ENCODE measurements at regions not wholly inside any gene's neighbourhood (a gene's known extent, or its start where the extent isn't known, plus 50 kb on each side); places are given as distances from the start of the nearest gene placed in this dataset.

DNA sequence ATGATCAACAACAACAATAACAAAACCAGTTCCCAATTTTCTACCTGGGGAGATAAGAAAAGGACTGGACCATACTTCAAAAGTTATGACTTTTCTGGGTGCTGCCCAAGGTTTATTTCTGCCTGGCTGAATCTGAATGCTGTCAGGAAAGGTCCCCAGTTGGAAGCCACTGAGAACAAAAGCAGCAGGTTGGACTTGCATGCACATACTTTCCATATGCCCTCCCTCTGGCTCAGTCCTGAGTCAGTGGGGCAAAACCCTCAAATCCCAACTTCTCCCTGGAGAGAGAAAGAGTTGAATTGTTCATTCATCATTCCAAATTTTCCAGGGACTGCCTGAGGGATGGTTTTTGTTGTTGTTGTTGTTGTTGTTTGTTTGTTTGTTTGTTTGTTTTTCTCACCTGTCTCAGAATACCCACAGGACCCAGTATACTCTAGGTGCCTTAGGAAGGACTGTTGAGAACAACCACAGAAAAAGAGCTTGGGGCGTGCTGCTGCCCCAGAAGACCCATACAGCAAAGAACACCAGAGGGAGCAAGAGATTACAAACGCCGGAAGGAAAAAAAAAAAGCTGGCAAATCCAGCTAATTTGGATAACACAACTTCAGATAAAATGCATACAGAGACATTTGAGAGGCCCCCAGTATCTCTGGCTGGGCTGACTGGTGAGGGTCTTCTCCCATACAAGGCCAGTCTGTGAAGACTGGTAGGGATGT, 138.9 kb upstream of the INPP4B start:
- Histone ChIP-seq H3K36me3 (ENCODE audit: control insufficient read depth in 2 of 2, insufficient read depth in 2 of 2, low read length in 1 of 2) (no peaks in the 10 kb centered on the region), H3K27ac (ENCODE audit: low read depth in 2 of 2, low read length in 1 of 2) (no peak overlapping the region), H3K27me3 (ENCODE audit: control insufficient read depth in 1 of 2, insufficient read depth in 2 of 2, low read length in 2 of 2) (no peaks in the 10 kb centered on the region), H3K4me1 (ENCODE audit: control insufficient read depth in 2 of 2, insufficient read depth in 2 of 2, low read length in 1 of 2) (no peaks in the 10 kb centered on the region), H3K4me3 (ENCODE audit: low read depth in 1 of 2, low read length in 2 of 2) (no peak overlapping the region), H3K9me3 (ENCODE audit: control insufficient read depth in 2 of 2, insufficient read depth in 1 of 2, low read depth in 1 of 2, low read length in 1 of 2) (no peaks in the 10 kb centered on the region)
- WGBS, 2 donors, result 36 to 45% methylated on average over 3 of the region's 3 CpGs

DNA sequence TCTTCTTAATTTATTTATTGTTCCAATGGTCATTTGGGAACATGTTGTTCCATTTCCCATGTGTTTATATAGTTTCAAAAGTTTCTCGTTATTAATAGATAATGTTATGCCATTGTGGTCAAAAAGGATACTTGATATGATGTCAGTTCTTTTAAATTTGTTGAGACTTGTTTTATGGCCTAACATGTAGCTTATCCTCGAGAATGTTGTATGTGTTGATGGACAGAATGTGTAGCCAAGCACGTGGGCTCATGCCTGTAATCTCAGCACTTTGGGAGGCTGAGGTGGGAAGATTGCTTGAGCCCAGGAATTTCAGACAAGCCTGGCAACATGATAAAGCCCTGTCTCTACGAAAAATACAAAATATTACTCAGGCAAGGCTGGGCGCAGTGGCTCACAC, 168.5 kb upstream of the USP38 start:
- Histone ChIP-seq H3K4me1 (ENCODE audit: control insufficient read depth in 2 of 2, insufficient read depth in 2 of 2, low read length in 1 of 2) (no peaks in the 10 kb centered on the region), H3K27me3 (ENCODE audit: control insufficient read depth in 1 of 2, insufficient read depth in 2 of 2, low read length in 2 of 2) (no peaks in the 10 kb centered on the region), H3K27ac (ENCODE audit: low read depth in 2 of 2, low read length in 1 of 2) (no peak overlapping the region), H3K9me3 (ENCODE audit: control insufficient read depth in 2 of 2, insufficient read depth in 1 of 2, low read depth in 1 of 2, low read length in 1 of 2) (peaks cover 0 to 8% of the 10 kb centered on the region in 2 donors), H3K4me3 (ENCODE audit: low read depth in 1 of 2, low read length in 2 of 2) (no peak overlapping the region), H3K36me3 (ENCODE audit: control insufficient read depth in 2 of 2, insufficient read depth in 2 of 2, low read length in 1 of 2) (no peaks in the 10 kb centered on the region)
- WGBS, 2 donors, result 52 to 54% methylated on average over 5 of the region's 5 CpGs

DNA sequence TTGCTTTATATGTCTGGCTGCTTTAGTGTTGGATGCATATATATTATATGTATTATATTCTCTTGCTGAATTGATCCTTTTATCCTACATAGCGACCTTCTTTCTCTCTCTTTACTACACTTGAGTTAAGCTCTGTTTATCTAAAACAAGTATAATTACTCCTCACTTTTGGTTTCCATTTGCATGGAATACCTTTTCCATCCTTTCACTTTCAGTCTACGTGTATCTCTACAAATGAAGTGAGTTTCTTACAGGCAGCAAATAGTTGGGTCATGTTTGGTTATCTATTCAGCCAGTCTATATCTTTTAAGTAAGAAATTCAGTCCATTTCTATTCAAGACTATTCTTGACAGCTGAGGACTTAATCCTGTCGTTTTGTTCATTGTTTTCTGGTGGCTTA, 167.5 kb upstream of the USP38 start:
- Histone ChIP-seq H3K4me3 (ENCODE audit: low read depth in 1 of 2, low read length in 2 of 2) (no peak overlapping the region), H3K27ac (ENCODE audit: low read depth in 2 of 2, low read length in 1 of 2) (no peak overlapping the region), H3K4me1 (ENCODE audit: control insufficient read depth in 2 of 2, insufficient read depth in 2 of 2, low read length in 1 of 2) (no peaks in the 10 kb centered on the region), H3K9me3 (ENCODE audit: control insufficient read depth in 2 of 2, insufficient read depth in 1 of 2, low read depth in 1 of 2, low read length in 1 of 2) (peaks cover 0 to 5% of the 10 kb centered on the region in 2 donors), H3K36me3 (ENCODE audit: control insufficient read depth in 2 of 2, insufficient read depth in 2 of 2, low read length in 1 of 2) (no peaks in the 10 kb centered on the region), H3K27me3 (ENCODE audit: control insufficient read depth in 1 of 2, insufficient read depth in 2 of 2, low read length in 2 of 2) (no peaks in the 10 kb centered on the region)
- WGBS, 2 donors, result 47 to 48% methylated on average over 3 of the region's 3 CpGs

DNA sequence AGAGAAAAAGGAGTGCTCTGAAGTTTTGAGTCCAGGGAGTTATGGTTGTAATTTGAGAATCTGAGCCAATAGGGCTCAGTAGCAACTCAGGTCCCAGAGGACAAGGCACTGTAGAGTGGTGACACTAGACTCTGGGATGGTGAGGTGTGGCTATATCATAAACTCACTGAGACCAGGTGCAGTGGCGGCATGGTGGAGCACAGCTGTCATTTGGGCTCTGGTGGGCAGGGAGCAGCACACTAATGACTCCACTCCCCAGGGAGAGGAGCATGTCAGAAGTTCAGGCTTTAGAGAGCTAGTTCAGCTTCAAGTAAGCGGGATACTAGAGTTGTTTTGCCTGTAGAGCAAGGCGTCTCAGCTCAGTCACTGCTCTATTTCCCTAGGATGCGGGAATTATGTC, 165.4 kb upstream of the USP38 start:
- Histone ChIP-seq H3K4me3 (ENCODE audit: low read depth in 1 of 2, low read length in 2 of 2) (no peak overlapping the region), H3K27me3 (ENCODE audit: control insufficient read depth in 1 of 2, insufficient read depth in 2 of 2, low read length in 2 of 2) (no peaks in the 10 kb centered on the region), H3K9me3 (ENCODE audit: control insufficient read depth in 2 of 2, insufficient read depth in 1 of 2, low read depth in 1 of 2, low read length in 1 of 2) (peaks cover 0 to 3% of the 10 kb centered on the region in 2 donors), H3K4me1 (ENCODE audit: control insufficient read depth in 2 of 2, insufficient read depth in 2 of 2, low read length in 1 of 2) (no peaks in the 10 kb centered on the region), H3K36me3 (ENCODE audit: control insufficient read depth in 2 of 2, insufficient read depth in 2 of 2, low read length in 1 of 2) (no peaks in the 10 kb centered on the region), H3K27ac (ENCODE audit: low read depth in 2 of 2, low read length in 1 of 2) (no peak overlapping the region)
- WGBS, 2 donors, result 86 to 93% methylated on average over 4 of the region's 4 CpGs

DNA sequence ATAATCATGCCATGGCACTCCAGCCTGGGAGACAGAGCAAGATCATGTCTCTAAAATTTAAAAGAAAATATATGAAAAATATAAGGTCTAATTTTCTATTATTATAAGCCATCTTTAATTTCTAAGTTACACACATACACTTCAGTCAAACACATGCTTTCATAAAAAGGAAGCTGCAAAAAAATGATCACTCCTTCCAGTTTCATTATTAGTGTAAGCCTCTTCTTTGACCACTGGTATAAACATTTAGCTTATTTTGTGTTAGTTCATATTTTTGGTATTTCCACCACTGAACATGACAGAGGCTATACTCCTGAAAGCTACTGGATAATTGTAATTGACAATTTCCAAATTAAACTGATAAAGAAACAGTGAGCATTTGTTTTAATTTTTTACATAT, 163.3 kb upstream of the USP38 start:
- H3K27me3 ChIP-seq (ENCODE audit: control insufficient read depth in 1 of 2, insufficient read depth in 2 of 2, low read length in 2 of 2), result no peaks in the 10 kb centered on the region

DNA sequence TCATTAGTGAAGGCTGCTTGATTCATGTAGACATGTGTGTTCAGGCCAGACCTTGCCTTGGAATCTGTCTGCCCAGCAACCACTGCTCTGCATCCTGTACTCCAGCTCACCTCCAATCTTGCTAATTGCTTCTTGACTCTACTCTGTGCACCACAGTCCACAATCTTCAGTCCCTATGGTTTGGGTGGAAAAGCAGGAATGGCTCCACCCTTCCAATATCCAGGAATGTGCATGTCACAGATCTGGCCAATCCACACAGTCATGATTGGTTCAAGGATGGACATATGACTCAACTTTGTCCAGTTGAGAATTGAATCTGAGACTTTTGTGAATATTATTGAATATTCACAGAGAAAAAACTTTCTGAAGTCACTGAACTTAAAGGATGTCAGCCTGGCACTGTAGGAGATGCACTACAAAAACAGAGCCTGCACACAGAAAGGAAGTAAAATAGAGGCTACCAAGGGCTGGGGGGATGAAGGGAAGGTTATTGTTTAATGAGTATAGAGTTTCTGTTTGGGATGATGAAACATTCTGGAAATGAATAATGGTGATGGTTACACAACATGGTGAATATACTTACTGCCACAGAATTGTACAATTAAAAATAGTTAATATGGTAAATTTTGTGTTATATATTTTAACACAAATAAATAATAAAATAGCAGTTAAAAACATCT, 161.3 kb upstream of the USP38 start:
- H3K36me3 ChIP-seq (ENCODE audit: control insufficient read depth in 2 of 2, insufficient read depth in 2 of 2, low read length in 1 of 2), result no peaks in the 10 kb centered on the region
- no peaks in the 10 kb centered on the region for H3K27me3 ChIP-seq (ENCODE audit: control insufficient read depth in 1 of 2, insufficient read depth in 2 of 2, low read length in 2 of 2)
- peaks cover 0 to 3% of the 10 kb centered on the region in 2 donors for H3K9me3 ChIP-seq (ENCODE audit: control insufficient read depth in 2 of 2, insufficient read depth in 1 of 2, low read depth in 1 of 2, low read length in 1 of 2)
- H3K4me1 ChIP-seq (ENCODE audit: control insufficient read depth in 2 of 2, insufficient read depth in 2 of 2, low read length in 1 of 2), result no peaks in the 10 kb centered on the region
- no peak overlapping the region for H3K4me3 ChIP-seq (ENCODE audit: low read depth in 1 of 2, low read length in 2 of 2)
- H3K27ac ChIP-seq (ENCODE audit: low read depth in 2 of 2, low read length in 1 of 2), result no peak overlapping the region

More for the DNA sequence above, 163.3 kb upstream of the USP38 start:
- peaks cover 0 to 3% of the 10 kb centered on the region in 2 donors for H3K9me3 ChIP-seq (ENCODE audit: control insufficient read depth in 2 of 2, insufficient read depth in 1 of 2, low read depth in 1 of 2, low read length in 1 of 2)
- H3K27ac ChIP-seq (ENCODE audit: low read depth in 2 of 2, low read length in 1 of 2), result no peak overlapping the region
- no peaks in the 10 kb centered on the region for H3K36me3 ChIP-seq (ENCODE audit: control insufficient read depth in 2 of 2, insufficient read depth in 2 of 2, low read length in 1 of 2)
- no peak overlapping the region for H3K4me3 ChIP-seq (ENCODE audit: low read depth in 1 of 2, low read length in 2 of 2)
- H3K4me1 ChIP-seq (ENCODE audit: control insufficient read depth in 2 of 2, insufficient read depth in 2 of 2, low read length in 1 of 2), result no peaks in the 10 kb centered on the region

DNA sequence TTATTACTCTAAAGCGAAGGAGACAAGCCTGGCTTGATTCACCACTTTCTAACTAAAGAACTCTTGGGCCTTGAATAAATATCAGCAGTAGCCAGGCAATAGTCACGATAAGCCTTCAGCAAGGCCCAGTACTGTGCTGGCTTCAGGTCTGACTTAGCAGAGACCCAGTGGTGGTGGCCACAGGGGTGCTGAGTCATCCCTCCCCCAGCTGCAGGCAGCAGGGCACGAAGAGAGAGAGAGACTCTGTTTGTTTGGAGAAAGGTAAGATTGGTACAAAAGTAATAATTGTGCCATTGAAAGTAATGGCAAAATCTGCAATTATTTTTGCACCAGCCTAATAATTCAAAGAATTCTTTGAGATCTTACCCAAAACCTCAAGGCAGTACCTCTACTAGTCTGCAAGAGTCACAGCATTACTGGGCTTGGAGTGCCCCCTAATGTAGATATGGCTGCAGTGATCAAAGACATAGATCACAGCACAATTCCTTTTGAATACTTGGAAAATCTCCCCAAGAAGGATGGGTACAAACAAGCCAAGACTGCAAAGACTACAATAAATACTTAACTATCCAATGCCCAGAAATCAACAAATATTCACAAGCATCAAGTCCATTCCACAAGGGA, 159.5 kb upstream of the USP38 start:
- H3K4me3 ChIP-seq (ENCODE audit: low read depth in 1 of 2, low read length in 2 of 2), result no peak overlapping the region
- H3K27me3 ChIP-seq (ENCODE audit: control insufficient read depth in 1 of 2, insufficient read depth in 2 of 2, low read length in 2 of 2), result no peaks in the 10 kb centered on the region
- no peaks in the 10 kb centered on the region for H3K36me3 ChIP-seq (ENCODE audit: control insufficient read depth in 2 of 2, insufficient read depth in 2 of 2, low read length in 1 of 2)
- H3K9me3 ChIP-seq (ENCODE audit: control insufficient read depth in 2 of 2, insufficient read depth in 1 of 2, low read depth in 1 of 2, low read length in 1 of 2), result peaks cover 0 to 2% of the 10 kb centered on the region in 2 donors
- no peaks in the 10 kb centered on the region for H3K4me1 ChIP-seq (ENCODE audit: control insufficient read depth in 2 of 2, insufficient read depth in 2 of 2, low read length in 1 of 2)
- H3K27ac ChIP-seq (ENCODE audit: low read depth in 2 of 2, low read length in 1 of 2), result no peak overlapping the region
- WGBS, 2 donors, result 64 to 65% methylated on average over 3 of the region's 3 CpGs

- 66 to 76% methylated on average over 1 of the region's 1 CpG for WGBS, 2 donors
- H3K9me3 ChIP-seq (ENCODE audit: control insufficient read depth in 2 of 2, insufficient read depth in 1 of 2, low read depth in 1 of 2, low read length in 1 of 2), result no peaks in the 10 kb centered on the region
- no peaks in the 10 kb centered on the region for H3K27me3 ChIP-seq (ENCODE audit: control insufficient read depth in 1 of 2, insufficient read depth in 2 of 2, low read length in 2 of 2)
- no peak overlapping the region for H3K27ac ChIP-seq (ENCODE audit: low read depth in 2 of 2, low read length in 1 of 2)
- H3K36me3 ChIP-seq (ENCODE audit: control insufficient read depth in 2 of 2, insufficient read depth in 2 of 2, low read length in 1 of 2), result no peaks in the 10 kb centered on the region
- no peaks in the 10 kb centered on the region for H3K4me1 ChIP-seq (ENCODE audit: control insufficient read depth in 2 of 2, insufficient read depth in 2 of 2, low read length in 1 of 2)
- H3K4me3 ChIP-seq (ENCODE audit: low read depth in 1 of 2, low read length in 2 of 2), result no peak overlapping the region
These were observed 158.1 kb upstream of the USP38 start for GRCh38 chr4:143026459-143027170.

GRCh38 chr4:143035661-143036060, 149.1 kb upstream of the USP38 start:
- Histone ChIP-seq H3K36me3 (ENCODE audit: control insufficient read depth in 2 of 2, insufficient read depth in 2 of 2, low read length in 1 of 2) (no peaks in the 10 kb centered on the region), H3K4me1 (ENCODE audit: control insufficient read depth in 2 of 2, insufficient read depth in 2 of 2, low read length in 1 of 2) (no peaks in the 10 kb centered on the region), H3K9me3 (ENCODE audit: control insufficient read depth in 2 of 2, insufficient read depth in 1 of 2, low read depth in 1 of 2, low read length in 1 of 2) (no peaks in the 10 kb centered on the region), H3K27me3 (ENCODE audit: control insufficient read depth in 1 of 2, insufficient read depth in 2 of 2, low read length in 2 of 2) (no peaks in the 10 kb centered on the region), H3K27ac (ENCODE audit: low read depth in 2 of 2, low read length in 1 of 2) (no peak overlapping the region), H3K4me3 (ENCODE audit: low read depth in 1 of 2, low read length in 2 of 2) (no peak overlapping the region)
- 63 to 82% methylated on average over 1 of the region's 1 CpG for WGBS, 2 donors
